NCI-H1930 (cell line): ENCODE measurements at regions not wholly inside any gene's neighbourhood (a gene's known extent, or its start where the extent isn't known, plus 50 kb on each side); places are given as distances from the start of the nearest gene placed in this dataset.
"Not testable (repeated sequence)": the region's sequence is repeated elsewhere in the genome, so short reads cannot be mapped to it uniquely, and the experiment has no call there.

ENCODE experiments used
- DNase-seq, 2 experiments: peaks; one replicate each; lab custom pipeline; 2025; lab: John Stamatoyannopoulos, UW

- no peak for DNase-seq
Observed at GRCh38 chr2:159880729-159881128, 82.7 kb upstream of the CD302 start.

- DNase-seq: no peak
Observed at GRCh38 chr2:159879051-159879604, 81.1 kb upstream of the CD302 start.

GRCh38 chr2:159875083-159875482 is 77.1 kb upstream of the CD302 start:
- no peak for DNase-seq

GRCh38 chr2:159873258-159873657 is 75.2 kb upstream of the CD302 start:
- DNase-seq: no peak

- DNase-seq: no peak
Observed at GRCh38 chr2:159872353-159872752, 74.3 kb upstream of the CD302 start.

GRCh38 chr2:159868598-159869159 is 70.7 kb upstream of the CD302 start:
- not testable (repeated sequence) for DNase-seq

GRCh38 chr2:159867567-159868361 is 69.8 kb upstream of the CD302 start:
- peak in 1 of 2 experiments; percentile 6 for DNase-seq

- DNase-seq: no peak
Observed at GRCh38 chr2:159863526-159864160, 65.6 kb upstream of the CD302 start.

GRCh38 chr2:159860581-159861310 is 62.7 kb upstream of the CD302 start:
- DNase-seq: no peak

- no peak for DNase-seq
Observed at GRCh38 chr2:159859583-159859982, 61.6 kb upstream of the CD302 start.

- DNase-seq: no peak
Observed at GRCh38 chr2:159856760-159857159, 58.8 kb upstream of the CD302 start.

GRCh38 chr2:159855557-159856061 is 57.6 kb upstream of the CD302 start:
- DNase-seq: no peak

- DNase-seq: no peak
Observed at GRCh38 chr2:159855143-159855542, 57.1 kb upstream of the CD302 start.

- no peak for DNase-seq
Observed at GRCh38 chr2:159854481-159854880, 56.5 kb upstream of the CD302 start.

- no peak for DNase-seq
Observed at GRCh38 chr2:159853101-159853500, 55.1 kb upstream of the CD302 start.

- DNase-seq: no peak
Observed at GRCh38 chr2:159851941-159852340, 53.9 kb upstream of the CD302 start.

- no peak for DNase-seq
Observed at GRCh38 chr2:159850789-159851188, 52.8 kb upstream of the CD302 start.

GRCh38 chr2:159849160-159849813 is 51.3 kb upstream of the CD302 start:
- DNase-seq: no peak
